ENCODE measurements at regions not wholly inside any gene's neighbourhood (a gene's known extent, or its start where the extent isn't known, plus 50 kb on each side); places are given as distances from the start of the nearest gene placed in this dataset.

- H3K27ac ChIP-seq: no peak overlapping the region
- peaks cover 0 to 39% (median 31%) of the 10 kb centered on the region in 10 experiments; a peak in 15 of 20 replicates for H3K4me1 ChIP-seq
- no peak overlapping the region for H3K9ac ChIP-seq
- no peaks in the 10 kb centered on the region for H3K9me3 ChIP-seq (replicated peaks in 1 of 11)
- no peaks in the 10 kb centered on the region for H4K20me1 ChIP-seq
- H3K27me3 ChIP-seq: 0 out of 22 replicates have a peak, but pooled peaks cover 0 to 3% (median 0%) of the 10 kb centered on the region in 11 experiments
- TF ChIP-seq Cebpa-rat (IDR thresholded peaks at IDR 0.05): no peak
- H3K36me3 ChIP-seq: no peaks in the 10 kb centered on the region
- H3K4me2 ChIP-seq: no peak overlapping the region
- H3K4me3 ChIP-seq: no peak overlapping the region
These were observed 515.3 kb downstream of the EPHB1 start for GRCh38 chr3:135310317-135310716.

GRCh38 chr3:135311699-135312098 lies 516.6 kb downstream of the EPHB1 start:
- H3K4me1 ChIP-seq: peaks cover 0 to 39% (median 31%) of the 10 kb centered on the region in 10 experiments; a peak in 15 of 20 replicates
- 0 out of 22 replicates have a peak, but pooled peaks cover 0 to 3% (median 0%) of the 10 kb centered on the region in 11 experiments for H3K27me3 ChIP-seq
- H3K27ac ChIP-seq: no peak overlapping the region
- no peak for TF ChIP-seq Cebpa-rat (IDR thresholded peaks at IDR 0.05)
- no peak overlapping the region for H3K9ac ChIP-seq
- peak overlapping the region in 8 of 11 experiments; percentile 52 to 79 (median 66); a peak in 16 of 22 replicates for H3K4me2 ChIP-seq
- H4K20me1 ChIP-seq: no peaks in the 10 kb centered on the region
- H3K4me3 ChIP-seq: no peak overlapping the region
- no peaks in the 10 kb centered on the region for H3K9me3 ChIP-seq (replicated peaks in 1 of 11)
- H3K36me3 ChIP-seq: no peaks in the 10 kb centered on the region

- Histone ChIP-seq H3K36me3 (no peaks in the 10 kb centered on the region), H3K9ac (no peak overlapping the region), H4K20me1 (no peaks in the 10 kb centered on the region), H3K27ac (no peak overlapping the region), H3K4me3 (no peak overlapping the region), H3K4me2 (peak overlapping the region in 6 of 11 experiments; percentile 60 to 79 (median 70); a peak in 12 of 22 replicates), H3K27me3 (0 out of 22 replicates have a peak, but pooled peaks cover 0 to 3% (median 0%) of the 10 kb centered on the region in 11 experiments), H3K9me3 (replicated peaks in 1 of 11) (no peaks in the 10 kb centered on the region), H3K4me1 (peaks cover 0 to 39% (median 31%) of the 10 kb centered on the region in 10 experiments; a peak in 15 of 20 replicates)
- no peak for TF ChIP-seq Cebpa-rat (IDR thresholded peaks at IDR 0.05)
These were observed 519.2 kb downstream of the EPHB1 start for GRCh38 chr3:135314237-135314636.

GRCh38 chr3:135324301-135324700 lies 529.2 kb downstream of the EPHB1 start:
- Histone ChIP-seq H3K27ac (no peak overlapping the region), H3K4me2 (no peak overlapping the region), H4K20me1 (no peaks in the 10 kb centered on the region), H3K36me3 (no peaks in the 10 kb centered on the region), H3K9me3 (replicated peaks in 1 of 11) (no peaks in the 10 kb centered on the region), H3K27me3 (no peaks in the 10 kb centered on the region), H3K4me3 (no peak overlapping the region), H3K9ac (no peak overlapping the region), H3K4me1 (peaks cover 0 to 9% (median under 1%) of the 10 kb centered on the region in 10 experiments; a peak in 5 of 20 replicates)
- TF ChIP-seq Cebpa-rat (IDR thresholded peaks at IDR 0.05): no peak

GRCh38 chr3:135325096-135325495 lies 530.0 kb downstream of the EPHB1 start:
- H3K36me3 ChIP-seq: no peaks in the 10 kb centered on the region
- 0 out of 22 replicates have a peak overlapping the region, but pooled peaks of 2 of the 11 experiments have one; percentile 12 to 22 for H3K4me2 ChIP-seq
- H3K4me3 ChIP-seq: no peak overlapping the region
- H3K4me1 ChIP-seq: peaks cover 0 to 16% (median 4%) of the 10 kb centered on the region in 10 experiments; a peak in 5 of 20 replicates
- no peaks in the 10 kb centered on the region for H3K9me3 ChIP-seq (replicated peaks in 1 of 11)
- no peak for TF ChIP-seq Cebpa-rat (IDR thresholded peaks at IDR 0.05)
- H3K9ac ChIP-seq: no peak overlapping the region
- no peak overlapping the region for H3K27ac ChIP-seq
- H3K27me3 ChIP-seq: no peaks in the 10 kb centered on the region
- H4K20me1 ChIP-seq: no peaks in the 10 kb centered on the region

GRCh38 chr3:135325726-135326235 lies 530.7 kb downstream of the EPHB1 start:
- no peak for TF ChIP-seq Cebpa-rat (IDR thresholded peaks at IDR 0.05)
- H3K4me2 ChIP-seq: peak overlapping the region in 5 of 11 experiments; percentile 0 to 24 (median 12); a peak in 3 of 22 replicates
- no peak overlapping the region for H3K4me3 ChIP-seq

GRCh38 chr3:135326851-135327250 lies 531.8 kb downstream of the EPHB1 start:
- no peaks in the 10 kb centered on the region for H3K9me3 ChIP-seq (replicated peaks in 1 of 11)
- H3K9ac ChIP-seq: no peak overlapping the region
- no peak overlapping the region for H3K4me2 ChIP-seq
- H3K4me1 ChIP-seq: peaks cover 0 to 17% (median 4%) of the 10 kb centered on the region in 10 experiments; a peak in 5 of 20 replicates
- no peaks in the 10 kb centered on the region for H3K36me3 ChIP-seq
- no peaks in the 10 kb centered on the region for H3K27me3 ChIP-seq
- no peak overlapping the region for H3K27ac ChIP-seq
- H3K4me3 ChIP-seq: no peak overlapping the region
- H4K20me1 ChIP-seq: no peaks in the 10 kb centered on the region
- no peak for TF ChIP-seq Cebpa-rat (IDR thresholded peaks at IDR 0.05)

More at GRCh38 chr3:135325726-135326235, 530.7 kb downstream of the EPHB1 start:
- Histone ChIP-seq H3K27me3 (no peaks in the 10 kb centered on the region), H3K36me3 (no peaks in the 10 kb centered on the region), H3K9me3 (replicated peaks in 1 of 11) (no peaks in the 10 kb centered on the region), H3K4me1 (peaks cover 0 to 17% (median 4%) of the 10 kb centered on the region in 10 experiments; a peak in 5 of 20 replicates), H3K9ac (no peak overlapping the region), H3K27ac (no peak overlapping the region), H4K20me1 (no peaks in the 10 kb centered on the region)

GRCh38 chr3:135328036-135328435 lies 533.0 kb downstream of the EPHB1 start:
- Histone ChIP-seq H3K4me2 (no peak overlapping the region), H3K27ac (no peak overlapping the region), H3K9me3 (replicated peaks in 1 of 11) (no peaks in the 10 kb centered on the region), H3K4me1 (peaks cover 0 to 17% (median 4%) of the 10 kb centered on the region in 10 experiments; a peak in 5 of 20 replicates), H3K27me3 (no peaks in the 10 kb centered on the region), H4K20me1 (no peaks in the 10 kb centered on the region), H3K4me3 (no peak overlapping the region), H3K9ac (no peak overlapping the region), H3K36me3 (no peaks in the 10 kb centered on the region)
- TF ChIP-seq Cebpa-rat (IDR thresholded peaks at IDR 0.05): no peak

- Histone ChIP-seq H3K27me3 (no peaks in the 10 kb centered on the region), H3K4me2 (peak overlapping the region in 6 of 11 experiments; percentile 4 to 32 (median 10); a peak in 3 of 22 replicates), H3K9me3 (replicated peaks in 1 of 11) (no peaks in the 10 kb centered on the region), H3K9ac (no peak overlapping the region), H4K20me1 (no peaks in the 10 kb centered on the region), H3K27ac (no peak overlapping the region), H3K36me3 (no peaks in the 10 kb centered on the region), H3K4me1 (peaks cover 0 to 17% (median 4%) of the 10 kb centered on the region in 10 experiments; a peak in 5 of 20 replicates), H3K4me3 (no peak overlapping the region)
- TF ChIP-seq Cebpa-rat (IDR thresholded peaks at IDR 0.05): no peak
These were observed 534.4 kb downstream of the EPHB1 start for GRCh38 chr3:135329479-135329878.

- Histone ChIP-seq H3K27me3 (no peaks in the 10 kb centered on the region), H4K20me1 (no peaks in the 10 kb centered on the region), H3K36me3 (no peaks in the 10 kb centered on the region), H3K9ac (no peak overlapping the region), H3K4me1 (peaks cover 0 to 11% (median 6%) of the 10 kb centered on the region in 10 experiments; a peak in 10 of 20 replicates), H3K9me3 (replicated peaks in 1 of 11) (no peaks in the 10 kb centered on the region), H3K27ac (no peak overlapping the region), H3K4me3 (no peak overlapping the region), H3K4me2 (no peak overlapping the region)
- TF ChIP-seq Cebpa-rat (IDR thresholded peaks at IDR 0.05): no peak
These were observed 542.1 kb downstream of the EPHB1 start for GRCh38 chr3:135337192-135337591.
